ENCODE measurements at regions not wholly inside any gene's neighbourhood (a gene's known extent, or its start where the extent isn't known, plus 50 kb on each side); places are given as distances from the start of the nearest gene placed in this dataset.
"Not testable (repeated sequence)": the region's sequence is repeated elsewhere in the genome, so short reads cannot be mapped to it uniquely, and the experiment has no call there.

GRCh38 chr14:89743828-89744227 lies 210.7 kb downstream of the EFCAB11 start:
- DNase-seq (ENCODE audit: low spot score): no peak

DNA sequence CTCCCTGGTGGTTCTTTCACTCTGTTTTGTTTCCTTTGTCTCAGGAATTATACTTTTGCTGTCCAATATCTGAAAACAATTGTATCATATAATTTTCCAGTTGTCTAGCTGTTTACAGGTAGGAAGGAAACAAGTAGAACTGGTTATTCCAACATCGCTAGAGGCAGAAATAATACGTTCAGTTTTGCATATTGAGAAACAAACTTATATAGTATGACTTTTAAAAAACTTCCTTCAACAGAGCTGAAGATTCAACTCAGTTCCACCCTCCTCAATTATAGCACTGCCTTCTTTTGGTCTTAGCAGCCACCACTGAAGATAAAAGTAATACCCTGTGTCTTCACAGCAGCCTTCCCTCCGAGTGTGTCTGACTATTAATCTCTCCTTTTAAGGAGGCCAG lies 214.3 kb downstream of the EFCAB11 start:
- DNase-seq (ENCODE audit: low spot score): no peak

GRCh38 chr14:89736881-89737280 lies 217.6 kb downstream of the EFCAB11 start:
- no peak for DNase-seq (ENCODE audit: low spot score)

DNA sequence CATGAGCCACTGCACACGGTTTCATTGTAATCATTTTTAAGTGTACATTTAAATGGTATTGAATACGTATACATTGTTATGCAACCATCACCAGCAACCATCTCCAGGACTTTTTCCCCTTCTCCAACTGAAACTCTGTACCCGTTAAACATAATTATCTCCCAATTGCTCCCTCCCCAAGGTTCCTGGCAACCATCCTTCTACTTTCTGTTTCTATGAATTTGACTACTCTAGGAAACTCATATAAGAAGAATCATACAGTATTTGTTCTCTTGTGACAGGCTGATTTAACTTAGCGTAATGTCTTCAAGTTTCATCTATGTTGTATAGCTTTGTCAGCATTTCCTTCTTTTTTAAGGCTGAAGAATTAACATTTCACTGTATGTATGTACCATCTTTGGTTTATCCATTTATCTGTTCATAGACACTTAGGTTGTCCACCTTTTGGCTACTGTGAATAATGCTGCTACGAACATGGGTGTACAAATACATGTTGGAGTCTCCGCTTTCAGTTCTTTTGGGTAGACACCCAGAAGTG lies 223.1 kb downstream of the EFCAB11 start:
- no peak for DNase-seq (ENCODE audit: low spot score)

GRCh38 chr14:89730687-89731086 lies 223.8 kb downstream of the EFCAB11 start:
- no peak for DNase-seq (ENCODE audit: low spot score)

DNA sequence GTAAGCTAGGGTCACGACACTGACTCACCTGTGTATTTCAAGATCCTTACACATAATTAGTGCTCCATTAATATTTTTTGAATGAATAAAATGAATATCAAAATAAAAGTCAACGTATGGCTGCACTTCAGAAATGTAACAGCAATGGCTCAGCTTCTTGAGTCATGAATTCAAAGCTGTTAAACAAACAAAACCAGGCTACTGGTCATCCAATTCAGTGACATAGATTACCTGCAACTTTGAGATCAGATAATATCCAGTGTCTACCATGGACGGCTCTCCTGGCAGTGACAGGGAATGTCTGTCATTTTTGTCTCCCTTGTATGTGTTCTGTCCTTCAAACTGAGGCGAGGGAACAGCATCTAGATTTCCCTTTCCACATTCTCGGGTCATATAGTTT lies 225.6 kb downstream of the EFCAB11 start:
- DNase-seq (ENCODE audit: low spot score): no peak

- not testable (repeated sequence) for DNase-seq (ENCODE audit: low spot score)
Measured at GRCh38 chr14:89726226-89726625, 228.3 kb downstream of the EFCAB11 start.

GRCh38 chr14:89724628-89724960 lies 229.9 kb downstream of the EFCAB11 start:
- no peak for DNase-seq (ENCODE audit: low spot score)

GRCh38 chr14:89723930-89724627 lies 230.5 kb downstream of the EFCAB11 start:
- no peak for DNase-seq (ENCODE audit: low spot score)

DNA sequence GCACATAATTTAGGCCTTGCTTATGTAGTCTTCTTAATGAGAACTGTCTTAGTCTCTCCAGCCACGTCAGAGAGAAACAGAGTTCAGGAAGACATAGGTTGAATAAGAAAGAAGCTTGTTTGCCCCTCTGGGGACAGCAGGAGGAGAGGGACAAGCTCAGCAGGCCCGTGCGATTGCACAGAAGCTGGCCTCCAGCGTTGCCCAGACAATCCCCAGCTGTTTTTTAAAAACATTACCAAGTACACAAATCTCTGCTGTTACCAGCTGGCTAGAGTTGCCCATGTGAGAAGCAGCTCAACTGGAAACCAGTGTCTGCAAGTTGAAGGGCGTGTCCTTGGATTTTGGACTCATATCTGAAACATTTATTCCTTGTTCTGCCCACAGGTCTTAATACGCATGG lies 232.6 kb downstream of the EFCAB11 start:
- DNase-seq (ENCODE audit: low spot score): no peak

GRCh38 chr14:89720741-89721729 lies 233.5 kb downstream of the EFCAB11 start:
- DNase-seq (ENCODE audit: low spot score): no peak

DNA sequence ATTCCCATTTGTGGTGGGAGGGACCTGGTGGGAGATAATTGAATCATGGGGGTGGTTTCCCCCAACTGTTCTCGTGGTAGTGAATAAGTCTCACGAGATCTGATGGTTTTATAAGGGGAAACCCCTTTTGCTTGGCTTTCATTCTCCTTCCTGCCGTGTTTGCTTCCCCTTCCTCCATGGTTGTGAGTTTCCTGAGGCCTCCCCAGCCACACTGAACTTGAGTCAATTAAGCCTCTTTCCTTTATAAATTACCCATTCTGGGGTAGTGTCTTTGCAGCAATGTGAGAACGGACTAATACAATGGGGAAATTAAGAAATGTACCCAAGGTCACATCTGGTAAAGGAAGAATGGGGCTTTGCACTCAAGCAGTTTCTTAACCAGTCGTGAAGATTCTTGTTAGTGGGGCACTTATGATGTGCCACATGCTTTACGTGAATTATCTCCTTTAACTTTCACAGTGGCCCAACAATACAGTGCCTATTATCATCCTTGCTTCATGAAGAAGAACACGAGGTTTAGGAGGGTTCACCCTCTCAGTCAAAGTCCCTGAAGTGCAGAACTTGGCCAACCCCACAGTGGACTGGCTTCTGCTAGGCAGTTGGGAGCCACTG lies 234.3 kb downstream of the EFCAB11 start:
- no peak for DNase-seq (ENCODE audit: low spot score)

GRCh38 chr14:89719366-89720075 lies 235.0 kb downstream of the EFCAB11 start:
- DNase-seq (ENCODE audit: low spot score): no peak

GRCh38 chr14:89708982-89709625 lies 245.4 kb downstream of the EFCAB11 start:
- no peak for DNase-seq (ENCODE audit: low spot score)

- DNase-seq (ENCODE audit: low spot score): no peak
Measured at GRCh38 chr14:89707086-89707485, 247.4 kb downstream of the EFCAB11 start.

- DNase-seq (ENCODE audit: low spot score): no peak
Measured at GRCh38 chr14:89702876-89703200, 251.7 kb downstream of the EFCAB11 start.

DNA sequence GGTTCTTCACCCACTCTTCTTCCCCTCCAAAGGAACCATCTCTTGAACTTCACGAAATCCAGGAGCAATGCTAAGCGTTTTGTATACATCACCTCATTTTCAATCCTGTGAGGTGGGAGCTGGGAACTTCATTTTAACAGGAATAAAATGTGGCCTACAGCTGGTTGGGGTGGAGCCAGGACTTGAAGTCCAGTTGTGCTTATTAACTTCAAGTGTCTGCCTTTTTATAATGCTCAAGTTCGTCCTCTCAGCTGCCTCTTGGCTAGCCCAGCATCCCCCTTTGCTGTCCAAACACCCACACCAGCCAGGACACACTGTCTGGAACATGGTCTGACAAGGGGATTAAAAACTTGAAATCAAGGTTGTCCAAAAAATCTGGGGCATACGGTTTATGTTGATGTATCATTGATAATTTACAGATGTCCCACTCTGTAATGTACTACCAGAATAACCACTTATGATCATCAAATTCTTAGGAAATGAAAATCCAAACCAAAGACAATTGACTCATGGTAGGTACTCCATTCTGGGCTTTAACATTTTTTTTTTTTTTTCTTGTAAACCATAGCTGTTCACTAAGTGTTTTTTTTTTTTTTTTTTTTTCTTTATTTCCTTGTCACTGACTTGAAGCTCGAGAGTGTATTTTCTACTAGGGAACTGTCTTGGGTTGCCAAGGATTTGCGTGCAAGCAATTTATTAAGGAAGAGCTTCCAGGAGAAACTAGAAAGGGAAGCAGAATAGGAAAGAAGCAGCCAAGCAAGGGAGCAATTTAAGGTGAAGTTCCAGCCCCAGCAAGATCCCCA lies 252.3 kb downstream of the EFCAB11 start:
- peak; percentile 22 for DNase-seq (ENCODE audit: low spot score)

DNA sequence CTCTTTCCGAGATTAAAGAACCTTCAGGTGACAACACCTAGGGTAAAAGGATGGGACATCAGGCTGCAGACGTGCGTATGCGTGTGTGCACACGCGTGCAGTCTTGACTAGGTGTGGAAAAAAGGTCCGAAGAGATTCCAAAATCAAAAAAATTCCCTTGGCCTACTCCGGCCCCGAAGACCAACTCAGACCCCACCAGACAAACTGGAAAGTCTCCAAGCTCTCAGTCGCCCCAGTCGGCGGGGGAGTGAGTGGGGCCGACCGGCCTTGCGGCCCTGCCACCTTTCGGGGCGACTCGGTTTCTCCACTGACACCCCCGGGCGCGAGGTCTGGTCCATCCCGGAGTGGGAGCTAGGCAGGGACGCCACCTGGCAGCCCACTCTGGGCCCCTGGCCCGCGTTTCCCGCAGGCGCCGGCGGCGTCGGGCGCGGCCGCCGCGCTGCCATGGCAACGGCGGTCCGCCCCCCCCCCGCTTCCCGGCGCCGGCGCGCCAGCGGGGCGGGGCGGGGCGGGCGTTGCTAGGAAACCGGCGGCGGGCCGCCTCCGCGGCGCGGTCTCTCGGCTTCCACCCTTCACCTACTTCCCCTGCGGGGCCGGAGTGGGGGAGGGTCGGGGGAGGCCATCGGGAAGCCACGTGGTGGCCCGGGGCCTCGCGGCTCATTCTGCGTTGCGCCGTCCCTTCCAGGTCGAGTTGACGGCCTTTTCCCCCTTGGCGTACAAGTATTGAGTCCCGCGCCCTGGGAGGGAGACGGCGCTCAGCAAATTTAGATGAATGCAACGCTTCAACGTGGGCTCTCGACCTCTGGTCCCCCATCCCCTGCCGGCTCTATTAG lies 253.1 kb downstream of the EFCAB11 start:
- peak; percentile 77 for DNase-seq (ENCODE audit: low spot score)

DNA sequence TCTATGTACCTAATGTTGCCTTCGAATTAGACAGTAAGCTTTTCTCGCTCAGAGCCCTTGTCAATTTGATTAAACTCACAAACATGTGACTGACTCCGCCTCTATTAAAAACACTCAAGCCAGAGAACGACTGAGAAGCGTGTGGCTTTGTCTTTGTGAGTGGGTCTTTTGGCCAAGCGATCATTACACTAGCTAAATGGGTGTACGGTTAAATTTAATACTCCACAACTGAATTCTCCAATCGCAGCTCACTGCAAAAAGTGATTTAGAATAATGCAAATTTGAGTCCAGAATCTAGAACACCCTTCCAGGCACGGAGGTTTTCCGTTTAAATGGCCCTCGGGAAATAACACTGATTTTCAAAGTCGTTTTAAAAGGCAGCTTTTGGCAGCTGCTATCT lies 253.7 kb downstream of the EFCAB11 start:
- DNase-seq (ENCODE audit: low spot score): no peak

- no peak for DNase-seq (ENCODE audit: low spot score)
Measured at GRCh38 chr14:89699071-89699470, 255.5 kb downstream of the EFCAB11 start.
